ENCODE measurements at regions not wholly inside any gene's neighbourhood (a gene's known extent, or its start where the extent isn't known, plus 50 kb on each side); places are given as distances from the start of the nearest gene placed in this dataset.

DNA sequence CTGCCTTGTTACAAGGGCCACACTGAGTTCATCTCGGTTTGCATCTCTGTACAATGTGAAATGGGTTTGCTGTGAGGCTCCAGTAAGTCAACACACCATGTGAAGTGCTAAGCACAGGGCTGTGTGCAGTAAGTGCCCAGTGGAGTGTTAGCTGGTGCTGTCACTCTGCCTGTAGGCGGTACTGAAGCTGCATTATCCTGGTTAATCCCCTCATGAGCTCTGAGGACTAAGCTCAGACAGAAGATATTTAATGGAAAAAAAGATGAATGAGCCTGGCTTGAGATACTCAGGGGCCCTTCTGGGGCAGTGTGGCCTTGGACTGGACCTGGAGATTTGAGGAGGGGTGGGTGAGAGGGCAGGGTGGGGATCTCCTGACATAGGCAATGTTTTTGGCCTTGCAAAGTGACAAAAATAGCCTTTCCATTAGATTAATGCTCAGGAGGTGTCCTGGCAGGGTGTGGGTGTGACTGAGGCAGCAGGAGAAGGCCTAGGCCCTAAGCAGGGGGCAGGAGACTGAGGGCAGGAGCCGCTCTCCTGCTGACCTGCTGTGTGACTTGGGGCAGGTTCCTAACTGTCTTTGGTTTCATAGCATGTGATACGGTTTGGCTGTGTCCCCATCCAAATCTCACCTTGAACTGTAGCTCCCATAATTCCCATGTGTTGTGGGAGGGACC, 570.5 kb downstream of the PTPRU start:
- H3K4me1 ChIP-seq (ENCODE audit: control insufficient read depth, extremely low read depth, insufficient read depth, low read length), result no peaks in the 10 kb centered on the region
- no peaks in the 10 kb centered on the region for H3K36me3 ChIP-seq (ENCODE audit: control insufficient read depth in 2 of 2, extremely low read depth in 1 of 2, insufficient read depth in 2 of 2, low read length in 2 of 2)
- FAIRE-seq, result no peak
- no peaks in the 10 kb centered on the region for H4K20me1 ChIP-seq (ENCODE audit: control insufficient read depth, extremely low read depth, insufficient read depth, low read length)
- H2AFZ ChIP-seq (ENCODE audit: control insufficient read depth, low read length), result no peak overlapping the region
- DNase-seq (ENCODE audit: low read depth, low spot score), result no peak
- H3K9me3 ChIP-seq (ENCODE audit: control insufficient read depth, low read depth, low read length), result no peaks in the 10 kb centered on the region
- peaks cover 5% of the 10 kb centered on the region for H3K27me3 ChIP-seq (ENCODE audit: control insufficient read depth, extremely low read depth, insufficient read depth, low read length)
- H3K9ac ChIP-seq (ENCODE audit: control insufficient read depth, extremely low read depth, insufficient read depth, low read length), result no peak overlapping the region
- H3K9me1 ChIP-seq (ENCODE audit: control insufficient read depth, extremely low read depth, insufficient read depth, low read length), result no peaks in the 10 kb centered on the region
- H3K4me3 ChIP-seq (ENCODE audit: control insufficient read depth in 2 of 3, extremely low read depth in 1 of 3, insufficient read depth in 2 of 3, low read depth in 1 of 3, low read length in 3 of 3), result no peak overlapping the region
- H3K79me2 ChIP-seq (ENCODE audit: control insufficient read depth, insufficient read depth, low read length), result no peaks in the 10 kb centered on the region
- no peak overlapping the region for H3K27ac ChIP-seq (ENCODE audit: control insufficient read depth, insufficient read depth, low read length)
- dilution Hi-C loops (cut with MboI; ENCODE audit: extremely low pct_ligation_motif_present, low sequenced_read_pairs), result no loop called here
- no peak for TF ChIP-seq CTCF (optimal IDR thresholded peaks at IDR 0.05 in 1 of 3, IDR thresholded peaks at IDR 0.05 in 1 of 3, conservative IDR thresholded peaks at IDR 0.05 in 1 of 3; ENCODE audit: extremely low read depth in 1 of 3, insufficient read depth in 2 of 3, low read length in 3 of 3)
- H3K4me2 ChIP-seq (ENCODE audit: control insufficient read depth, extremely low read depth, insufficient read depth, low read depth, low read length), result no peak overlapping the region

- dilution Hi-C loops (cut with MboI; ENCODE audit: extremely low pct_ligation_motif_present, low sequenced_read_pairs), result no loop called here
Observed at GRCh38 chr1:29805896-29806160, 569.5 kb downstream of the PTPRU start.

DNA sequence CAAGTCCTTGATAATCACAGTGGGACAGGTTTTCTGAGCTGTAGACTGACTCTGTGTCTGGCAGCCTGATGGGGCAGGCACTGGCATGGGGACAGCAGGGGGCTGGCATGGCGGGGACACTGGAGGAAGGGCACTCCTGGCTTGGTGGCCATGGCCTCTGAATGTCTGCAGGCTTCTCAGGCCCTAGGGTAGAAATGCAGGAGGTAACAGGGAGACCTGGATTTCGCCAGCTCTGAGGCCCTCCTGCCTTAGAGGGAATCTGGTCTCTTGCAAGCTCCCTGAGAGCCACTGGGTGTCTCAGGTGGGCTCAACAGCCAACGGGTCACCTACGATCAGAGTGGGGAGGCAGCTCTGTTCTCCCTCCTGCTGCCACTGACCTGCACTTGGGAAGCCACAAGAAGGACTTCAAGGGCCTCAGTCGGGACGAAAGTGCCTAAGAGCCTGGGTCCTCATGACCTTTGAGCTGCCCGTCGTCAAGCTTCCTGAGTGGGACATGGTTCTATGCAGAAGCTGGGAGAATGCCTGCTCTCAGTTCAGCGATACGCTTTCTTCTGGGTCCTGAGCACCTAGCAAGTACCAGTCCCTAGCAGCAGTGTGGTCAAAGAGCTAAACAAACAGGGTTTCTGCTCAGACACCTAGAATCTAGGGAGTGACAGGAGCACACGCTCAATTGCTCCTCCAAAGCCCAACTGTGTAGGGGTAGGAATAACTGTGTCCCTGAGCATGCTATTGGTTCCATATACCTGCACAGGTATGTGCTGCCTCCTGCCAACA, 569.0 kb downstream of the PTPRU start:
- H3K4me3 ChIP-seq (ENCODE audit: control insufficient read depth in 2 of 3, extremely low read depth in 1 of 3, insufficient read depth in 2 of 3, low read depth in 1 of 3, low read length in 3 of 3), result no peak overlapping the region
- H3K9ac ChIP-seq (ENCODE audit: control insufficient read depth, extremely low read depth, insufficient read depth, low read length), result no peak overlapping the region
- dilution Hi-C loops (cut with MboI; ENCODE audit: extremely low pct_ligation_motif_present, low sequenced_read_pairs), result no loop called here
- H4K20me1 ChIP-seq (ENCODE audit: control insufficient read depth, extremely low read depth, insufficient read depth, low read length), result no peaks in the 10 kb centered on the region
- DNase-seq (ENCODE audit: low read depth, low spot score) (no peak), FAIRE-seq (no peak)
- no peaks in the 10 kb centered on the region for H3K9me3 ChIP-seq (ENCODE audit: control insufficient read depth, low read depth, low read length)
- no peak overlapping the region for H3K4me2 ChIP-seq (ENCODE audit: control insufficient read depth, extremely low read depth, insufficient read depth, low read depth, low read length)
- H3K9me1 ChIP-seq (ENCODE audit: control insufficient read depth, extremely low read depth, insufficient read depth, low read length), result no peaks in the 10 kb centered on the region
- TF ChIP-seq CTCF (optimal IDR thresholded peaks at IDR 0.05 in 1 of 3, IDR thresholded peaks at IDR 0.05 in 1 of 3, conservative IDR thresholded peaks at IDR 0.05 in 1 of 3; ENCODE audit: extremely low read depth in 1 of 3, insufficient read depth in 2 of 3, low read length in 3 of 3) (no peak), EZH2 (IDR thresholded peaks at IDR 0.05; ENCODE audit: low read length) (no peak)
- peaks cover 4% of the 10 kb centered on the region for H3K4me1 ChIP-seq (ENCODE audit: control insufficient read depth, extremely low read depth, insufficient read depth, low read length)
- H3K27ac ChIP-seq (ENCODE audit: control insufficient read depth, insufficient read depth, low read length), result no peak overlapping the region
- no peak overlapping the region for H2AFZ ChIP-seq (ENCODE audit: control insufficient read depth, low read length)
- H3K36me3 ChIP-seq (ENCODE audit: control insufficient read depth in 2 of 2, extremely low read depth in 1 of 2, insufficient read depth in 2 of 2, low read length in 2 of 2), result no peaks in the 10 kb centered on the region
- H3K27me3 ChIP-seq (ENCODE audit: control insufficient read depth, extremely low read depth, insufficient read depth, low read length), result peaks cover 5% of the 10 kb centered on the region
- H3K79me2 ChIP-seq (ENCODE audit: control insufficient read depth, insufficient read depth, low read length), result no peaks in the 10 kb centered on the region

More at GRCh38 chr1:29805896-29806160, 569.5 kb downstream of the PTPRU start:
- no peak overlapping the region for H3K4me3 ChIP-seq (ENCODE audit: control insufficient read depth in 2 of 3, extremely low read depth in 1 of 3, insufficient read depth in 2 of 3, low read depth in 1 of 3, low read length in 3 of 3)
- H3K27me3 ChIP-seq (ENCODE audit: control insufficient read depth, extremely low read depth, insufficient read depth, low read length), result peaks cover 5% of the 10 kb centered on the region
- no peaks in the 10 kb centered on the region for H3K9me1 ChIP-seq (ENCODE audit: control insufficient read depth, extremely low read depth, insufficient read depth, low read length)
- no peaks in the 10 kb centered on the region for H3K36me3 ChIP-seq (ENCODE audit: control insufficient read depth in 2 of 2, extremely low read depth in 1 of 2, insufficient read depth in 2 of 2, low read length in 2 of 2)
- no peaks in the 10 kb centered on the region for H4K20me1 ChIP-seq (ENCODE audit: control insufficient read depth, extremely low read depth, insufficient read depth, low read length)
- H3K9me3 ChIP-seq (ENCODE audit: control insufficient read depth, low read depth, low read length), result no peaks in the 10 kb centered on the region
- no peak for DNase-seq (ENCODE audit: low read depth, low spot score)
- H3K4me2 ChIP-seq (ENCODE audit: control insufficient read depth, extremely low read depth, insufficient read depth, low read depth, low read length), result no peak overlapping the region
- FAIRE-seq, result no peak
- H3K27ac ChIP-seq (ENCODE audit: control insufficient read depth, insufficient read depth, low read length), result no peak overlapping the region
- TF ChIP-seq EZH2 (IDR thresholded peaks at IDR 0.05; ENCODE audit: low read length), result no peak
- H2AFZ ChIP-seq (ENCODE audit: control insufficient read depth, low read length), result no peak overlapping the region
- no peak overlapping the region for H3K9ac ChIP-seq (ENCODE audit: control insufficient read depth, extremely low read depth, insufficient read depth, low read length)
- no peaks in the 10 kb centered on the region for H3K79me2 ChIP-seq (ENCODE audit: control insufficient read depth, insufficient read depth, low read length)
- H3K4me1 ChIP-seq (ENCODE audit: control insufficient read depth, extremely low read depth, insufficient read depth, low read length), result no peaks in the 10 kb centered on the region

Measured in keratinocyte (primary cell).